ENCODE measurements at regions not wholly inside any gene's neighbourhood (a gene's known extent, or its start where the extent isn't known, plus 50 kb on each side); places are given as distances from the start of the nearest gene placed in this dataset.

GRCh38 chr3:150269526-150269925, 138.6 kb upstream of the TSC22D2 start:
- intact Hi-C loops (cut with micrococcal nuclease): no loop called here

DNA sequence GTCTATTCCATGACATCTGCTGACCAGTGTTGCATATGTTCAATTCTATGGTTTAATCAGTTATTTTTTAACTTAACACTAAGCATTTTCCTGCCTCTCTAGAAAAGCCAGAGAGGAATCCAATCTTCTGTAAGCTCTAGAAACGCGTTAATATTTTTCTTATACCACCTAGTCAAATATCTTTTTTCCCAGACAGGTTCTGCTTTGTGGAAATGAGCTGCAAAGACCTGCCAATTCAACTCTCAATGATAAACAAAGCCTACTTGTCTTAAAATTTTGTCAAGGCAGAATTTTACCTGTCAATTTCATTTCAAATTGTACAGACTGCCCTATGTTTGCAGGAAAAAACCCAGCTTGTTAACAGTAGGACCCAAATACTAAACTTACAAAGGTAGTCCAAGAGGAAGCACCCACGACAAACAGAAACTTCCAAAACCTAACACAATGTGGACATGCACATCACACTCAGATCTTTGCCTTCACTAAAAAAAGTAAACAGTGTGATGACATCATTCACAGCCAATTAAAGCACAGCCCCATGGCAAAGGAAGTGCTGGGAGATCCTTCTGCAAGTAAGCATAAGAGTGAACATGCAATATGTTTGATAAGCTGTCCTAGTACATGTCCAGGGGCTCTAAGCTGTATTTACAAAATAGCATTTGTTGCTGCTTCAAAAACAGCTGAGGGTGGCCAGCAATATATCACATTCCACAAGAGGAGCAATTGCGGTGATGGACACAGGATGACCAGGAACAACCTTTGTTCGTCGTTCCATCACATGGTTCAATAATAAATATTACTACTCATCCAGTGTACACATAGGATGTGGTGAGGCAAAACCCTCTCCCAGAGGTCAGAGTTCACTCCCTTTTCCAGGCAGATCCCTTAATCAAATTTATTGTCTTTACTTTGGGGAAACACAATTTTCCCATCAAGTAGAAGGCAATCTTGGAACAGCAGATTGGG, 139.4 kb upstream of the TSC22D2 start:
- intact Hi-C loops (cut with micrococcal nuclease): no loop called here

DNA sequence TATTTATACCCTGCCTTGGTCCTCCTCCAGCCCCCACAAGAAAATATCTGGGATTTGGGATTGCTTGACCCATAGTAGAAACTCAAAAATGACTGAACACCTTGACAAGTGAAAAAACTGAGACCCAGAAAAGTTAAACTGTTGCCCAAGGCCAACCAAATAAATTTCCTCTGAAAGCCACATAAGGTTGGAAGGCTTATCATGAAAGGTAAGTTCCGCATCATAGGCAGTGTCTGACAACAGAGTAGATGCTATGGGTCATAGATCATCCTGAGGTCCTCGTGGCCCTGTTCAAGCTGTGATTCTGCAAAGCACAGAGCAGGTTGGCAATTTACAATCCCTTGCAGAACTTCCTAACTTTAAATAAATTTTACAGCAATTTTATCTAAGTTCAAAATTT, 140.8 kb upstream of the TSC22D2 start:
- intact Hi-C loops (cut with micrococcal nuclease): no loop called here

DNA sequence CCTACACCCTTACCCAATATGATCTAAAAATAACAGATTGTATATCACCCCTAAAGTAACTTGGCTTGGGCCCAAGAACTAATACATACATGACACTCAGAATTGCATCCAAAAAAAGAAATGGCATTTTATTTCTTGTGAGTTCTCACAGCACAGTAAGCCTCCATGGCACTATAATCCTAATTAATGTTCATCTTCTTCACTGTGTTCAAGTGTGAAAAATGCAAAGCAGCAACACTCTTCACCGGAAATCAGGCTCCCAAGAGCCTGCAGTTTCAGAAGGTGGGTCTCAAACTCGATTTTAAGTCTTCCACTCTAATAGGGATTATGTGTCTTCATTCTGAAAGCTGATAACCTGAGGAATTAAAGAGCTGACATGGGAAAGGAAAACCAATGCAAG, 142.8 kb upstream of the TSC22D2 start:
- intact Hi-C loops (cut with micrococcal nuclease): no loop called here

- intact Hi-C loops (cut with micrococcal nuclease): no loop called here
Measured at GRCh38 chr3:150264561-150265279, 143.4 kb upstream of the TSC22D2 start.

- intact Hi-C loops (cut with micrococcal nuclease): no loop called here
Measured at GRCh38 chr3:150261958-150262357, 146.1 kb upstream of the TSC22D2 start.

DNA sequence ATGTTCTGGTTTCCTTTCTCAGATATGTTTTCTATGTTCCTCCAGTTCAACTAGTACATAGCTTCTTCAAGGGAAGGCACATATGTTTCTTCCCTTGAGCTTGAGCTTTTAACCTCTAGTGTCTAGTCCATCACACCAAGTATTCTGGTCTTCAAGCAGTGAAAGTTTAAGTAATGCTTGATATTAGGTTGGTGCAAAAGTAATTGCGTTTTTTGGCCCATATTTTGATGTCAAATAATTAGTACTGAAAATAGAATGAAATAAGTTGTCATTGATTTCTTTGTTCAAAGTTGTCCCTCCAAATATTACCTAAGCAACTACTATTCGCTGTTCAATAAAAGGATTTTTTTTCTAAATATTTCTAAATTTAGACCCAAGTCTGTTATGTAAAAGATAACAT, 146.7 kb upstream of the TSC22D2 start:
- intact Hi-C loops (cut with micrococcal nuclease): no loop called here

GRCh38 chr3:150260398-150260710, 147.7 kb upstream of the TSC22D2 start:
- intact Hi-C loops (cut with micrococcal nuclease): no loop called here

DNA sequence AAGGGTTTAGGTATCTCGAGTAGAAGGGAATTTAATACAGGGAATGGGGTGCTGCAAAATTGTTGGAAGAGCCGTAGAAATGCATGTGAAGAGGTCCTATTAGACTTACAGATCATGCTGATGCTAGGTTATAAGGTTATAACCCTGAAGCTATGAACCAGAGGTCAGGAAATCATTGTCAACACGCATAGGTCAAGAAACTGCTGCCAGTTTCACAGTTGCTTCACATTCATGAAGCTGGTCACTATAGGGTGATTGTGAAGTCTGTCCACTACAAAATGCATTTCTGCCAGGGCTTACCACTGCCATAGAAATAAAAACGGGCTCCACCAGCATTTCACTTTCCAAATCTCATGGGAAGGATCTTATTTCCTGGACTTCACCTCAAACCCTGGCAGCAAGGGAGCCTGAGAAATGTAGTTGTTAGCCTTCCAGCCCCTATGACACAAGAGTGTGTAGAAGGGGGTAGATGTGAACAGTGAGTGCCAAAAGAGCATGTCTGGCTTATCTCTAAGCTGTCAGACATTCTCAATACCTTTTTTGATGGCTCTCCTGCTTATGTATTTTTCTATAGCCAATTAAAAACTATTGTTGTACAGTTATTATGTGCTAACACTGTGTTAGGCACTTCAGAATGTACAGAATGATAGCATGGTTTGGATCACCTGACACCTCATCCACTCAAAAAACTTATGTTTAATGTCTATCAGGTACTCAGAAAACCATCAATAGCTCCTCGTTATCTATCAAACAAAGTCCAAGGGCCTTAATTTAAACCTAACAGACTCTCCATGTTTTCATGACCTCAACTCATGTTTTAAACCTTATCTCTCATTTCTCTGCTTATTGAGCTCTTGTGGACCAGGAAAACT, 148.3 kb upstream of the TSC22D2 start:
- intact Hi-C loops (cut with micrococcal nuclease): no loop called here

DNA sequence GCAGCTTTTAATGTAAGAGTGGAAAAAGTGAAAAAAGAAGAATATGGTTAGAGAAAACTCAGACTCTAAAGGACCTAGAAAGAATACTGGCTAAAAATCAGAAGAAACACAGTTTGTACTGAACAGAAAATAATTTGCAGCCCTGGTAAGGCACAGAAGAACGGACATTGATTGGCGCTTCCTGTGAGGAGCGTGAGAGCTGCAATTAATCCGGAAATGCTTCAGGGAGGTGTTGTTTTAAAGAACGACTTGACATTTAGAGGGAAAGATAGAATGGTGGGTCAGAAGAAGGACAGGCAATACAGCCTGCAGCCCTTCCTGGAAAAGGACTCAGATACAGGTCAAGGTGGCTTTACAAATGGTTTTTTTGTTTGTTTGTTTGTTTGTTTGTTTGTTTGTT, 151.3 kb upstream of the TSC22D2 start:
- intact Hi-C loops (cut with micrococcal nuclease): no loop called here

DNA sequence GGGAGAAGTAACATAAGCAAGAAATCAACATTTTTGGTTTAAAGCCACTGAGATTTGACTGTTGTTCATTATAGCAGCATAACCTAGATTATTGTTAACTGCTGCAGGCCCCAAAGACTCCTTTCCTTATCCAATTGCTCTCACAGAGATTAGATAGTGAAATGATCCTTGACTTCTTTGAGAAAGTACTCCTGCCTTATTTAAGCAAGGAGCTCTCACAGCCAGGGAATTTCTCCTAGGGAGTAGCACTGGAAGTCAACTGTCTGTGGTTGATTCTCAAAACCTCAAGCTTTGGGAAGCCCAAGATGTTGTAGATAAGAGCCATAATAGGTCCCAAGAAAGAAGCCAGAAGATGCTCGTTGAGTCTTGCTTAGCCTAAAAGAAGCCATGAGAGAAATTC, 151.8 kb upstream of the TSC22D2 start:
- intact Hi-C loops (cut with micrococcal nuclease): no loop called here

GRCh38 chr3:150255826-150256225, 152.3 kb upstream of the TSC22D2 start:
- intact Hi-C loops (cut with micrococcal nuclease): no loop called here

GRCh38 chr3:150255413-150255812, 152.7 kb upstream of the TSC22D2 start:
- intact Hi-C loops (cut with micrococcal nuclease): no loop called here

DNA sequence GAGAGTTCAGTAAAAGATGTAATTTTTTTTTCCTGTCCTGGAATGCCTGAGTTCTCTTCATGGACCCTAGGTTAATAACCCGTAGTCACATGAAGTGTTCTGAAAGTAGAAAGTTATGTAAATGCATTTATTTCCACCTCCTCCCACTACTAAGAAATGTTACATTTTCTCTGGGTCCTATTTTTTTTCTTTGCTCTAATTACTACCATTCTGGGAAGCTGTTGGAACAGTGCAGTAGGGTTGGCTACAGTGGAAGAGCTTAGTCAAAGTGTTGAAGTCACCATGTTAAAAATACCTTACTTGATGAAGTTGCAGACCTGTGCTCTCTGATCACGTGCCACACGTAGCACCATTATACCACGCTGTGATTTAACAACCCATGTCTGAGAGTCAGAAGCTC, 153.8 kb upstream of the TSC22D2 start:
- intact Hi-C loops (cut with micrococcal nuclease): no loop called here

DNA sequence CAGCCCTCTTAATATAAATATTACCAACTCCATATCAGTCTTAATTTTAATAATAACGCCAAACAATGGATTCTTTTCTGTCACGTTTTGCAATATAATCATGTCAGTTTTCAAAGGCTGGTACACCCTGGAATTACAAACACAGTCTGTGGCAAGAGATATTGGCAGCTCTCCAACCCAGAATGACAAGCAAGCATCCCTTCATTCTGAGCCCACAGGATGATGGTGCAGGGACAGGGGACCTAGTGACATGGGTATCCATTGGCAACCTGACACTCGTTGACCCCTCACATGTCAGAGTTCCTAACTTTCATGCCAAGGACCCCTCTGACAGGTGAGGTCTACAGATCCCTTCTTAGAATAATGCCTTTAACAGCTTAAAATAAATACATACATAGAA, 154.5 kb upstream of the TSC22D2 start:
- intact Hi-C loops (cut with micrococcal nuclease): no loop called here

- intact Hi-C loops (cut with micrococcal nuclease): no loop called here
Measured at GRCh38 chr3:150252462-150252861, 155.6 kb upstream of the TSC22D2 start.

GRCh38 chr3:150251187-150252062, 156.7 kb upstream of the TSC22D2 start:
- intact Hi-C loops (cut with micrococcal nuclease): no loop called here

GRCh38 chr3:150249779-150250470, 158.2 kb upstream of the TSC22D2 start:
- intact Hi-C loops (cut with micrococcal nuclease): no loop called here

GRCh38 chr3:150248888-150249681, 159.0 kb upstream of the TSC22D2 start:
- intact Hi-C loops (cut with micrococcal nuclease): no loop called here
